ENCODE measurements at regions not wholly inside any gene's neighbourhood (a gene's known extent, or its start where the extent isn't known, plus 50 kb on each side); places are given as distances from the start of the nearest gene placed in this dataset.

DNA sequence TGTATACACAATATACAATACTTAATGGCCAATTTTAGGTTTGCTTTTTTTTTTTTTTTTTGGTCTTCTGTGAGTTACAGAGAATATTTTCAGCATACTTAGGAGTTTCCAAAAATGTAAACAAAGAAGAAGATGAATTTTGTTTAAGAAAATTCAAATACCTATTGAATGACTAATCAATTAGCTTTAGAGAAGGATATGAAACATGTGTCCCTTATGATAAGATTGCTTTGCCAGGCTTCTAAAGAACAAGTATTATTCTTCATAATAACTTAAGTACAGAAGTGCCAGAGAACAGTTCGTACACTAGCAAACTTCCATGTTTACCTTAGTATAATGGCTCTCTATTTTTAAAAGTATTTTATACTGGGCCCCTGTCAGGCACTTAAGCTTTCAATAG is 1191.0 kb upstream of the NCAM2 start:
- Mint-ChIP-seq H3K27me3 (ENCODE audit: low read depth in 3 of 3) (peaks cover 0 to 1% (median 0%) of the 10 kb centered on the region in 3 donors), H3K4me3 (no peak overlapping the region), H3K4me1 (no peaks in the 10 kb centered on the region), H3K9me3 (peaks cover 0 to 22% (median 5%) of the 10 kb centered on the region in 6 donors), H3K36me3 (no peaks in the 10 kb centered on the region), H3K27ac (no peak overlapping the region)
- DNase-seq: no peak

- no peaks in the 10 kb centered on the region for H3K4me1 Mint-ChIP-seq
- peaks cover 0 to 2% (median 1%) of the 10 kb centered on the region in 3 donors for H3K27me3 Mint-ChIP-seq (ENCODE audit: low read depth in 3 of 3)
- H3K4me3 Mint-ChIP-seq: no peak overlapping the region
- H3K36me3 Mint-ChIP-seq: peaks cover 0 to 4% (median 0%) of the 10 kb centered on the region in 3 donors
- peaks cover 2 to 25% (median 10%) of the 10 kb centered on the region in 6 donors for H3K9me3 Mint-ChIP-seq
- H3K27ac Mint-ChIP-seq: no peak overlapping the region
- DNase-seq: no peak
Measured at GRCh38 chr21:19810779-19811178, 1187.4 kb upstream of the NCAM2 start.

GRCh38 chr21:19830446-19830845 is 1167.8 kb upstream of the NCAM2 start:
- no peaks in the 10 kb centered on the region for H3K36me3 Mint-ChIP-seq
- H3K27me3 Mint-ChIP-seq (ENCODE audit: low read depth in 3 of 3): peaks cover 0 to 2% (median 0%) of the 10 kb centered on the region in 3 donors
- H3K9me3 Mint-ChIP-seq: peaks cover 4 to 20% (median 6%) of the 10 kb centered on the region in 6 donors
- no peak overlapping the region for H3K27ac Mint-ChIP-seq
- no peak overlapping the region for H3K4me3 Mint-ChIP-seq
- DNase-seq: no peak
- no peaks in the 10 kb centered on the region for H3K4me1 Mint-ChIP-seq

- Mint-ChIP-seq H3K27me3 (ENCODE audit: low read depth in 3 of 3) (no peaks in the 10 kb centered on the region), H3K4me1 (no peaks in the 10 kb centered on the region), H3K27ac (no peak overlapping the region), H3K9me3 (peaks cover 2 to 12% (median 7%) of the 10 kb centered on the region in 6 donors), H3K36me3 (no peaks in the 10 kb centered on the region), H3K4me3 (no peak overlapping the region)
- no peak for DNase-seq
Measured at GRCh38 chr21:19832551-19832950, 1165.7 kb upstream of the NCAM2 start.

- Mint-ChIP-seq H3K4me3 (no peak overlapping the region), H3K4me1 (no peaks in the 10 kb centered on the region), H3K27me3 (ENCODE audit: low read depth in 3 of 3) (no peaks in the 10 kb centered on the region), H3K36me3 (no peaks in the 10 kb centered on the region), H3K9me3 (peaks cover 0 to 12% (median 7%) of the 10 kb centered on the region in 6 donors), H3K27ac (no peak overlapping the region)
- no peak for DNase-seq
Measured at GRCh38 chr21:19833082-19833481, 1165.1 kb upstream of the NCAM2 start.

DNA sequence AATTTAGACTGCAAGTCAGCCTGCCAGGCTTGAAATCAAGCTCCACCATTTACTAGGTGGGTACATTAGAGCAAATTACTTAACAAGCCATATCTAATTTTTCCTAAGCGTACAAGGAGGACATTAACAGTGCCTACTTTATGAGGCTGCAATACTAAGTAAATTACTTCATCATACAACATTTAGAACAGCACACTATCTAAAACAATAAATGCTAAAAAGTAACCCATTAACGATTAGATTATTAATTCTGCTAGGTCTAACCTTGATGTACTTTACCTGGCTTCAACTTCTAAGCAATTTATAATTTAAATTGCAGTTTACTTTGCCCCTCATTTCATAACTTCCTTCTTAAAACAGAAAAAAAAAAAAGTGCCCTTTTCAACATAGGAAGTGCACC is 1155.6 kb upstream of the NCAM2 start:
- no peaks in the 10 kb centered on the region for H3K36me3 Mint-ChIP-seq
- no peak overlapping the region for H3K27ac Mint-ChIP-seq
- H3K27me3 Mint-ChIP-seq (ENCODE audit: low read depth in 3 of 3): no peaks in the 10 kb centered on the region
- H3K9me3 Mint-ChIP-seq: peaks cover 0 to 7% (median 3%) of the 10 kb centered on the region in 6 donors
- H3K4me1 Mint-ChIP-seq: no peaks in the 10 kb centered on the region
- no peak for DNase-seq
- no peak overlapping the region for H3K4me3 Mint-ChIP-seq

DNA sequence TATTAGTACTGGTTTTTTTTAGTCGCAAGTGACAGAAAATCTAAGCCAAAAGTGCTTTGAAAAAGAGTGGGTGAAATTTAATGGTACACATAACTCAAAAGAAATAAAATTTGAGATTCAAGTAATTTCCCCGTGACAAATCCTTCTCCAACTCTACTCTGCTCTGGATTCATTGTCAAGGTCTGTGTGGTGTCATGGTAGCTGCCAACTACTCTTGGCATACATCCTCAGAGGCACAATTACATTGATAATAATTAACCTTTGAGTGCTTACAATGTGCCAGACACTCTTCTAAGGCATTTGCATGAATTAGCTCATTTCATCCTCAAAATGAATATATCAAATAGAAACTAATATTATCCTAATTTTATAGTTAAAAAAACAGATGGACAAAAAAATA is 1153.9 kb upstream of the NCAM2 start:
- Mint-ChIP-seq H3K9me3 (peaks cover 0 to 7% (median 3%) of the 10 kb centered on the region in 6 donors), H3K36me3 (no peaks in the 10 kb centered on the region), H3K27ac (no peak overlapping the region), H3K27me3 (ENCODE audit: low read depth in 3 of 3) (no peaks in the 10 kb centered on the region), H3K4me1 (no peaks in the 10 kb centered on the region), H3K4me3 (no peak overlapping the region)
- no peak for DNase-seq

- H3K27me3 Mint-ChIP-seq (ENCODE audit: low read depth in 3 of 3): no peaks in the 10 kb centered on the region
- H3K27ac Mint-ChIP-seq: no peak overlapping the region
- DNase-seq: no peak
Measured at GRCh38 chr21:19850157-19850556, 1148.1 kb upstream of the NCAM2 start.

GRCh38 chr21:19853061-19853460 is 1145.1 kb upstream of the NCAM2 start:
- Mint-ChIP-seq H3K36me3 (peaks cover 0 to 3% (median 0%) of the 10 kb centered on the region in 3 donors), H3K4me3 (no peak overlapping the region)

More at GRCh38 chr21:19850157-19850556, 1148.1 kb upstream of the NCAM2 start:
- peaks cover 2 to 18% (median 11%) of the 10 kb centered on the region in 6 donors for H3K9me3 Mint-ChIP-seq
- no peak overlapping the region for H3K4me3 Mint-ChIP-seq
- H3K4me1 Mint-ChIP-seq: peaks cover 0 to 9% of the 10 kb centered on the region in 2 donors
- H3K36me3 Mint-ChIP-seq: peaks cover 0 to 3% (median 0%) of the 10 kb centered on the region in 3 donors

DNA sequence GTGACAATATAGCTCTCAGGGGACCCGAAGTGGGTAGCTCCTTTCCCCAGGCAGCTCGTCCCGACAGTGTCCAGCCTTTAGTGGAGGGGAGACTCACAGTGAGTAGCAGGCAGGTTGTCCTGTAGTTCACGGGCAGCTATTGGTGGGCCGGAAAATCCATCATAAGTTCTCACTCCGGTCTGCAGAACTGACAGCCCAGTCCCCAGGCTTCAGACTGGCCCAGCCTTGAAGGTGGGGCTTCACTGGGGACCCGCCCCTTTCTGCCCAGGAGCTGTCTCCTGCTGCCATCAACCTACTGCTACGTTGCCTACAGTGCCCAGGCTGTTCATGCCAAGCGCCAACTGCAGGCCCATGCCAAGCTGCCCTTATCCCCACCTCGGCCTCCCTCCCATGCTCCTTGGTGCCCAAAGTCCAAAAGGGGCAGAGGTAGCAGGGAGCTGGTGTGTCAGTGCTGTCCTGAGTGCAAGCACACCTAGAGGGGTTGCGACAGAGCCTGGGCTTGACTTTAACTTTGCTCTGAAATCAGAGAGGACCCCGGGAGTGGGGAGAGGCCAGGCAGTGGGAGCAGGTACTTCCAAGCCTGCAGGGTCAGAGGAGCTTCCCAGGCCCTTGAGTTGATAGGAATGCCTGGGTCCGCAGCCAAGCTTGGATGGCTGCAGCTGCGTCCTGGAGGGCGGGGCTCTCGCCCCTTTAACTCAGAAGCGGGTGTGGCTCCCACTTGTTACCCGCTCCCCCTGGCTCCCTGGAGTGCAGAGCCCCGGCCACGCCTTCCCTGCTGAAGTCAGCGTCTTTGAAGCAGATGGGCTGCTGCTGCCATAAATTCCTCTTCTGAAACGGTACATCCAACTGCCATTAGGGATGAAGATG is 1144.3 kb upstream of the NCAM2 start:
- Mint-ChIP-seq H3K4me3 (no peak overlapping the region), H3K27me3 (ENCODE audit: low read depth in 3 of 3) (no peaks in the 10 kb centered on the region), H3K9me3 (peaks cover 4 to 23% (median 12%) of the 10 kb centered on the region in 6 donors), H3K27ac (no peak overlapping the region), H3K4me1 (peaks cover 0 to 9% of the 10 kb centered on the region in 2 donors), H3K36me3 (peaks cover 0 to 3% (median 0%) of the 10 kb centered on the region in 3 donors)
- no peak for DNase-seq

More at GRCh38 chr21:19853061-19853460, 1145.1 kb upstream of the NCAM2 start:
- DNase-seq: no peak
- H3K4me1 Mint-ChIP-seq: peaks cover 0 to 9% of the 10 kb centered on the region in 2 donors
- no peaks in the 10 kb centered on the region for H3K27me3 Mint-ChIP-seq (ENCODE audit: low read depth in 3 of 3)
- H3K27ac Mint-ChIP-seq: no peak overlapping the region
- peaks cover 4 to 23% (median 14%) of the 10 kb centered on the region in 6 donors for H3K9me3 Mint-ChIP-seq

DNA sequence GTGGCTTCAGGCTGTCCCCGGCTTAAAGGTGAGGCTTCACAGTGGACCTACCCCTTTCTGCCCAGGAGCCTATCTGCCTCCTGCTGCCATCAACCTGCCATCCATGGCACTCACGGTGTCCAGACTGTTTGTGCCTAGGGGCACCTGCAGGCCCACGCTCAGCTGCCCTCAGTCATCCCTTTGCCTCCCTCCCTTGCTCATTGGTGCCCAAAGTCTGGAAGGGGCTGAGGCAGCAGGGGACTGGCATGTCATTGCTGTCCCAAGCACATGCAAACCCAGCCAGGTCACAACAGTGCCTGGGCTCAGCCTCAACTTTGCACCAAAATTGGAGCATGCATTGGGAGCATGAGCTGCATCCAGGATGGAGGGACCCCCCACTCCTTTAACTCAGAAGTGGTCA is 1142.7 kb upstream of the NCAM2 start:
- no peak for DNase-seq
- H3K4me3 Mint-ChIP-seq: no peak overlapping the region
- no peak overlapping the region for H3K27ac Mint-ChIP-seq
- peaks cover 0 to 9% of the 10 kb centered on the region in 2 donors for H3K4me1 Mint-ChIP-seq
- no peaks in the 10 kb centered on the region for H3K27me3 Mint-ChIP-seq (ENCODE audit: low read depth in 3 of 3)
- peaks cover 0 to 3% (median 0%) of the 10 kb centered on the region in 3 donors for H3K36me3 Mint-ChIP-seq
- H3K9me3 Mint-ChIP-seq: peaks cover 4 to 23% (median 11%) of the 10 kb centered on the region in 6 donors

- H3K27ac Mint-ChIP-seq: no peak overlapping the region
- no peaks in the 10 kb centered on the region for H3K4me1 Mint-ChIP-seq
- no peaks in the 10 kb centered on the region for H3K36me3 Mint-ChIP-seq
Measured at GRCh38 chr21:19864476-19864875, 1133.7 kb upstream of the NCAM2 start.

DNA sequence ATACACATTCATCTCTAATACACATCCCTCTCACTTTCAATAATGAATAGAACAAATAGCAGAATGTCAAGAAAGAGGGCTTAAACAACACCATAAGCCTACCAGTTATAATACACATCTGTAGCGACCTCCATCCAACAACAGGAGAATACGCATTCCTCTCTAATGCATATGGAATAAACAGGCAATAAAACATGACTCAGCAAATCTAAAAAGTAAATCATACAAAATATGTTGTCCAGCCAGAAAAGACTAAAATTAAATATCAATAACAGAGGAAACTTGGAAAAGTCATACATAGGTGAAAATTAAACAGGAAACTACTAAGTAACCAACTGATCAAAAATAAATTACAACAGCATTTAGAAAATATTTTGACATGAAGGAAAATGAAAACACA is 1127.5 kb upstream of the NCAM2 start:
- Mint-ChIP-seq H3K27me3 (ENCODE audit: low read depth in 3 of 3) (no peaks in the 10 kb centered on the region), H3K4me1 (no peaks in the 10 kb centered on the region), H3K27ac (no peak overlapping the region), H3K36me3 (no peaks in the 10 kb centered on the region), H3K4me3 (no peak overlapping the region), H3K9me3 (peaks cover 0 to 16% (median 4%) of the 10 kb centered on the region in 6 donors)
- DNase-seq: no peak

More at GRCh38 chr21:19864476-19864875, 1133.7 kb upstream of the NCAM2 start:
- Mint-ChIP-seq H3K4me3 (no peak overlapping the region), H3K27me3 (ENCODE audit: low read depth in 3 of 3) (no peaks in the 10 kb centered on the region), H3K9me3 (peaks cover 0 to 18% (median 7%) of the 10 kb centered on the region in 6 donors)
- DNase-seq: no peak

- no peak overlapping the region for H3K4me3 Mint-ChIP-seq
- DNase-seq: no peak
- H3K9me3 Mint-ChIP-seq: peaks cover 0 to 10% (median 4%) of the 10 kb centered on the region in 6 donors
- H3K36me3 Mint-ChIP-seq: no peaks in the 10 kb centered on the region
- H3K4me1 Mint-ChIP-seq: no peaks in the 10 kb centered on the region
- no peak overlapping the region for H3K27ac Mint-ChIP-seq
- H3K27me3 Mint-ChIP-seq (ENCODE audit: low read depth in 3 of 3): no peaks in the 10 kb centered on the region
Measured at GRCh38 chr21:19874521-19874920, 1123.7 kb upstream of the NCAM2 start.
